HFFc6 (cell line): ENCODE measurements at regions not wholly inside any gene's neighbourhood (a gene's known extent, or its start where the extent isn't known, plus 50 kb on each side); places are given as distances from the start of the nearest gene placed in this dataset.

ENCODE experiments used
- DNase-seq: peaks from one replicate; pipeline ENCODE4 v3.0.0-alpha.2; 2018
- H3K27ac Mint-ChIP-seq: 2 replicates; pipeline ENCODE4 v1.8.0; 2020; ENCODE audit warnings: mild to moderate bottlenecking, mixed read lengths
- H3K27me3 Mint-ChIP-seq: 2 replicates; pipeline ENCODE4 v1.8.0; 2021; ENCODE audit warnings: mild to moderate bottlenecking, moderate library complexity, mixed read lengths; ENCODE audit not compliant: insufficient read depth
- H3K36me3 Mint-ChIP-seq: 2 replicates; pipeline ENCODE4 v1.8.0; 2021; ENCODE audit warnings: low read depth, mixed read lengths
- H3K4me1 Mint-ChIP-seq: 2 replicates; pipeline ENCODE4 v1.8.0; 2020; ENCODE audit warnings: low read depth, mixed read lengths
- H3K4me3 Mint-ChIP-seq: 2 replicates; pipeline ENCODE4 v1.8.0; 2020; ENCODE audit warnings: mild to moderate bottlenecking, moderate library complexity, mixed read lengths
- H3K9me3 Mint-ChIP-seq: 2 replicates; pipeline ENCODE4 v1.8.0; 2020; ENCODE audit warnings: mild to moderate bottlenecking, mixed read lengths
- TF ChIP-seq, protein P1 (sequence below): fragments of 200-600 bp; sonication (generic); IDR thresholded peaks from 2 replicates; pipeline ENCODE4 v1.5.0; 2021; ENCODE audit warnings: antibody characterized with exemption, mild to moderate bottlenecking

- TF ChIP-seq, protein P1, sequence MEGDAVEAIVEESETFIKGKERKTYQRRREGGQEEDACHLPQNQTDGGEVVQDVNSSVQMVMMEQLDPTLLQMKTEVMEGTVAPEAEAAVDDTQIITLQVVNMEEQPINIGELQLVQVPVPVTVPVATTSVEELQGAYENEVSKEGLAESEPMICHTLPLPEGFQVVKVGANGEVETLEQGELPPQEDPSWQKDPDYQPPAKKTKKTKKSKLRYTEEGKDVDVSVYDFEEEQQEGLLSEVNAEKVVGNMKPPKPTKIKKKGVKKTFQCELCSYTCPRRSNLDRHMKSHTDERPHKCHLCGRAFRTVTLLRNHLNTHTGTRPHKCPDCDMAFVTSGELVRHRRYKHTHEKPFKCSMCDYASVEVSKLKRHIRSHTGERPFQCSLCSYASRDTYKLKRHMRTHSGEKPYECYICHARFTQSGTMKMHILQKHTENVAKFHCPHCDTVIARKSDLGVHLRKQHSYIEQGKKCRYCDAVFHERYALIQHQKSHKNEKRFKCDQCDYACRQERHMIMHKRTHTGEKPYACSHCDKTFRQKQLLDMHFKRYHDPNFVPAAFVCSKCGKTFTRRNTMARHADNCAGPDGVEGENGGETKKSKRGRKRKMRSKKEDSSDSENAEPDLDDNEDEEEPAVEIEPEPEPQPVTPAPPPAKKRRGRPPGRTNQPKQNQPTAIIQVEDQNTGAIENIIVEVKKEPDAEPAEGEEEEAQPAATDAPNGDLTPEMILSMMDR, result no peak
- Mint-ChIP-seq H3K27me3 (no peaks in the 10 kb centered on the region; the same call in 1 of the 2 replicates), H3K4me1 (no peaks in the 10 kb centered on the region), H3K36me3 (no peaks in the 10 kb centered on the region), H3K4me3 (no peak overlapping the region), H3K27ac (no peak overlapping the region), H3K9me3 (peaks cover 33% of the 10 kb centered on the region)
- DNase-seq, result no peak
Measured at GRCh38 chr9:31089549-31090221, 1294.8 kb upstream of the ACO1 start.

GRCh38 chr9:31100311-31100710, 1284.1 kb upstream of the ACO1 start:
- no peaks in the 10 kb centered on the region; the same call in 1 of the 2 replicates for H3K27me3 Mint-ChIP-seq
- no peak overlapping the region for H3K4me3 Mint-ChIP-seq
- H3K4me1 Mint-ChIP-seq, result no peaks in the 10 kb centered on the region
- peaks cover 22% of the 10 kb centered on the region for H3K9me3 Mint-ChIP-seq
- H3K27ac Mint-ChIP-seq, result no peak overlapping the region
- TF ChIP-seq, protein P1, result no peak
- no peak for DNase-seq
- no peaks in the 10 kb centered on the region; the same call in 1 of the 2 replicates for H3K36me3 Mint-ChIP-seq

DNA sequence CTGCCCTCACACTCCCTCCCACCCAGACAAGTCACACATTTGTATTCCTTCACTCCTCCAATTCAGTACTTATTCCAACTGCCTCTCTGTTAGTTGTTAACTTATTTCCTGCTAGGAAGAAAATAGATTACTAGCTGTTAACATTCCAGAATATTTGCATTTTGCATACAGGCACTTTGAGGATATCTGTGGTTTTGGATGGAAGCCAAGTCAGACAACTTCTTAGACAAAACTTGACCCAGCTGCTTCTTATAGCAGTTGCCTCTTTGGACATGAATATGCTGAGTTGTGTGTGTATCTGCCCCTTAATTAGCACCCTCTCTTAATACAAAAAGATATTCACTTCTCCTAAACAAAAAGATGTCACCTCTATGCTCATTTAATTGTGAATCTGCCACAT, 1280.6 kb upstream of the ACO1 start:
- TF ChIP-seq, protein P1, result no peak
- peaks cover 24% of the 10 kb centered on the region for H3K9me3 Mint-ChIP-seq
- no peak overlapping the region for H3K27ac Mint-ChIP-seq
- H3K27me3 Mint-ChIP-seq, result no peaks in the 10 kb centered on the region; the same call in 1 of the 2 replicates
- no peak for DNase-seq
- no peaks in the 10 kb centered on the region; the same call in 1 of the 2 replicates for H3K36me3 Mint-ChIP-seq
- no peak overlapping the region for H3K4me3 Mint-ChIP-seq
- no peaks in the 10 kb centered on the region for H3K4me1 Mint-ChIP-seq

DNA sequence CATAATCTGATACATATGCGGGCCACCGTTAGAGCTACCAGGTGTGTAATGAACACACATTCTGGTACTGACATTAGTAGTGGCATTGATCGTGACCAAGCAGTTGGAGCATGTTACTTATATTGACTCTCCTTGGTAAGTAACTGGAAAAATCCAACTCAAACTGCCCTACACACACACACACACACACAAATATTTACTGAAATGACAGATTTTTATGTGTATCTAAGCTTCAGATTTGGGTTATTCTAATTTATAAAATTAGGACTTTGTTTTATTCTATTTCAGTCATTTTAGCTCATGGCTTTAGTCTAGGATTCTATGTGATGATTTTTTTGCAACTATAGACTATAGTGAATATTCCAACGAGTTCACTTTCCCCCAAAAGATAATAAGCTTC, 1280.2 kb upstream of the ACO1 start:
- TF ChIP-seq, protein P1, result no peak
- no peak for DNase-seq
- Mint-ChIP-seq H3K36me3 (no peaks in the 10 kb centered on the region; the same call in 1 of the 2 replicates), H3K27ac (no peak overlapping the region), H3K27me3 (no peaks in the 10 kb centered on the region; the same call in 1 of the 2 replicates), H3K4me3 (no peak overlapping the region), H3K4me1 (no peaks in the 10 kb centered on the region), H3K9me3 (peaks cover 24% of the 10 kb centered on the region)

DNA sequence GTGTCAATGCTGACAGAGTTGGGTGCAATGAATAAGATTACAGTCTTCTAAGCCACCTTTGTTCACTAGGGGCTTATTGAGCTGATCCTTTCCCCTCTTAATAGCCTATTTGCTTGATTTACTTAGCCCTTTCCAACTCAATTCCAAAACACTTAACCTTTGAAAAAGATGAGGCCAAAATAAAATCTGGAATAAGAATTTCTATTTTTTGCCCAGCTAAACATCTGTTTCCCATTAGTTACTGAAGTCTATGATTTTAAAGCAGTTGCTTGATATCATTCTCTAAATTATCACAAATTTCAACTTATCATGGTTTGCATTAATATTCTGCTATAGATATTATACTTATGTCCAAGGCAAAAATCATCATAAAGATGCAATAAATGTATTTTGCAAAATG, 1272.0 kb upstream of the ACO1 start:
- no peak for DNase-seq
- TF ChIP-seq, protein P1, result no peak
- peaks cover 28% of the 10 kb centered on the region; the same call in 1 of the 2 replicates for H3K9me3 Mint-ChIP-seq
- H3K4me1 Mint-ChIP-seq, result no peaks in the 10 kb centered on the region
- no peaks in the 10 kb centered on the region for H3K36me3 Mint-ChIP-seq
- no peaks in the 10 kb centered on the region for H3K27me3 Mint-ChIP-seq
- no peak overlapping the region for H3K4me3 Mint-ChIP-seq
- no peak overlapping the region for H3K27ac Mint-ChIP-seq
